NCI-H146 treated with DMSO at 0.1 percent for 48 hours (cell line): ENCODE measurements at regions not wholly inside any gene's neighbourhood (a gene's known extent, or its start where the extent isn't known, plus 50 kb on each side); places are given as distances from the start of the nearest gene placed in this dataset.

Experiments
- DNase-seq: peaks from one replicate; lab custom pipeline; 2025; ENCODE audit not compliant: unreplicated experiment; lab: John Stamatoyannopoulos, UW

DNA sequence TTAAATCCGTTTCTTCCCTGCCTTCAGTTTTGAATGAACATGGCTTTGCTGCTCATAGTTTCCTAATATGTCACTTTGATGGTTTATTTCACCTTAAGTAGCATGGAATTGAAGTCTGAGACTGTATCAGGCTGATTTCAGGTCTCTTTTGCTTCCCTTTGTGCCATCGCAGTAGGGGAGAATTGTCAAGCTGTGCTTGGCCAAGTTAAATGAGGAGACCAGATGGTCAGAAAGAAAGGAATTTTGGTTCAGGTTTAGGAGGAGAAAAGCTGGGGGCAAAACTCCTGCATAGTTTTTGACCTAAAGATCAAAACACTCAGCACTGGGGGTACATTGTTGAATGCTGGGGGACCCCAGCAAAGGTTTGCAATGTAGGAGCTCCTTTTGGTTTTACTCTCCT lies 398.4 kb downstream of the NUAK1 start:
- peak; percentile 22 for DNase-seq

DNA sequence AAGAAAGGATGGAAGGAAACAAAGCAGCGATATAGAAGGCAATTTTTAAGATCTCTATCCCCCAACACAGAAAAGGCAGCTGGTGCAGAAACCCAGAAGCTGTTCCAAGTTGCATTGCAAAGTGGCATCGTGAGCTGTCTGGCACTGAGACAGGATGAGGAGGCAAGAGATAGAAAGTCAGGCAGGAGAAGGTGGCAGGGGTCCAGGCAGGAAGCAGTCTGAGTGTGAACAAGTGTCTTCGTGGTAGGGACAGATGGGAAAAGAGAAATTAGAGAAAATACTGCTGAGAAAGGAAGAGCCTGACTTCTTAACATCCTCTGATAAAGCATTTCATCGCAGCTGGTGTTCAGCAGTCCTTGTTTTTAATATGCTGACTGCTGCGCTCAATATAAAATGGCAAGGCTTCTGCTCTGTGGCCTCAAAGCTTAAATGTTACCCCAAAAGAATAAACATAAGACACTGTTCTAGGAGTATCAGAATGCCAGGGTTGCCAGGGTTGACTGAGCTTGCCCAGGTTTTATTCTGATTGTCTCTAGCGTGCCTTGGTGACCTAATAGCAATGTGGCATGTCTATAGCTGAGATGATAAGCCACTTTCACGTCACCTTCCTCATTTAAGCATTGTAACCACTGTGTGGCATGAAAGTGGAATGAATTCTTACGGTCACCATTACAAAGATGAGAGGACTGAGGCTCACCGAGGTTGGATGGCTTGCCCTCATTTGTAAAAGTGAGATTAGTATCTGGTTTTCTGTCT lies 397.6 kb downstream of the NUAK1 start:
- no peak for DNase-seq

DNA sequence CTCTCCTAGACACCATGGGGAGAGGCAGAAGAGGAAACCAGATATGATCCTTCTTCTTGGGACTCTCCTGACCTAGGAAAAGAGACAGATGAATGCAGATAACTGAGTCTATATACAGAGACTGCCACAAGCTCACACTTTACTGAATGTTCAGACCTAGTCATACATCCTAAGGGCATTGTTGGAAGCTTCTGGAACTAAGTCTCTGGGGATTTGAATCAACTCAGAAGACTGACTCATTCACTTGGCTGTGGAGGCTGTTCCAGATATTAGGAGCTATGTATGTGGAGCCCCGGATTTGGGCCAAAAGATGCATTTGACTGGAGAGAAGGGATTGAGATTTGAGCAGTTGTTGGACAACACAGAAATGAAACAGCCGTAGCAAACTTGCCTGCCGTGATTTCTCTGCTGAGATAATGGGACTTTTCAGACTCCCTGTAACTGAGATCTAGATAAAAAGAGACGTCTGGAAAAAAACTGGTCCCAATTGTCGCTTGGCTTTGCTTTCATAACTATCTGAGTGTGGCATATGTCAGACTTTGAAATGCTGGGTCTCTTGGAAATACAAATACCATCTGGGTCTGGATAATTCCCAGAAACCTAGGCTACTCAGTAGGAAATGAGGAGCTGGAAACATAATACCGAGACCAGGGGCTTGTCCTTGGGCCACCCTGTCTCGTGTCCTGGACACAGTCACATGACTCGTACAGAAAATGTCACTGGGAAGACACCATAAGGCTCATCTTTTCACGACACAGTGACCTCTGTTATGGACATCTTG lies 396.8 kb downstream of the NUAK1 start:
- no peak for DNase-seq

DNA sequence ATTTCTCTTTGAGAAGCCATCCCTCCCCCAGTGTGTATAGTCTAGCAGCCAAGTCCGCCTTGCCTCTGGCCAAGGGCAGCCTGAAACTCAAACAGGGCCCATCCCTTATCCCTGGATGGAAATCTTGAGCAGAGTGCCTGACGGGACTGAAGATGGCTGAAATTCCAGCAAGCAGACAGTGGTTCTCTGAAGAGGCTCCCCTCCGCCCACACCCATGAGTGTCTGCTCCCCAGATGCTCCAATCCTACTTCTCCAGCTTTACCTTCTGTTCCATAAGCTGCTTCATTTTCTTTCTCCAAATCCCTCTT lies 396.2 kb downstream of the NUAK1 start:
- no peak for DNase-seq

DNA sequence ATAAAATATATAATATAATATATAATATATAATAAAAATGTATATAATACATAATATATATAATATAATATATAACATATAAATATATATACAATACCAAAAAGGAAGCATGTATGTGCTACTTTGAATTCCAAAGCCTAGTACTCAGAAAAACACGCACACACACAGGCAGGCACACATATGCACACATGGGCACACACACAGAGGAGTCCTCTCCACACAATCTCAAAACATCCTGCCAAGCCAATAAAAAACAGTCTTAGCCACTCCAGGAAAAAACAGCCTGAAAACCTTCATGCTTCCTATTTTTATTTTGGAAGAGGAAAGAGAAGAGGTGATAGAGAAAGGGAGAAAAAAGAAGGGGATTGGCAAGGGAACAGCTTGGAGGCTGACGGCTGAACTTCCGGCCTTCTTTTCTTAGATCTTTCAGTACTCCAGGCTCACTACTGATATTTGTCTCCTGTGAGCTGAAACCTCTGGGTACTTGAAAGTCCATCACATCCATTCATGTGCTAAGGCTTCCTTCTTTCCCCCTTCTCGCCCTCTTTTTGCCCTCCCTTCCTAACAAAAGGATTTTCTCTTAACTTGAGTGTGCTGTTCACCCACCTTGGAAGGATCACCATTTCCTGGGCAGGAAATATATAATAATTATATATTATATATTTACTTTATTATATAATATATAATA lies 394.2 kb downstream of the NUAK1 start:
- no peak for DNase-seq

DNA sequence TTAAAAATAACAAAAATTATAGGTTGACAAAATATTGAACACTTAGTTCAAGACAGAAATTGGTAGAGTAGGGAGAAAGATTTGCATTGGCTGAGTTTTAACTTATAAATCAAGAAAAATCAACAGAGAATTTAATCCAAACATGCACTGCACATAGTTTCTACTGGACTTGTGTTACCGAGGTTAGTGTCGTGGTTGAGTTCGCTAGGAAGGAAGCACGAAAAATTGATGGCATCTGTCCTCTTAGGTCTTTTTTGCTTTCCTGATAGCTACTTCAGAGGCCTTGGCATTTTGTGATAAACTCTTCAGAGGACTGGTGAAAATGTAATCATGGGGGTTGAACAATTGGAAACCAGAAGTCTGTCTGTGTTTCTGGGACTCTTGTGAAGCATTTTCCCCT lies 392.9 kb downstream of the NUAK1 start:
- DNase-seq = no peak

DNA sequence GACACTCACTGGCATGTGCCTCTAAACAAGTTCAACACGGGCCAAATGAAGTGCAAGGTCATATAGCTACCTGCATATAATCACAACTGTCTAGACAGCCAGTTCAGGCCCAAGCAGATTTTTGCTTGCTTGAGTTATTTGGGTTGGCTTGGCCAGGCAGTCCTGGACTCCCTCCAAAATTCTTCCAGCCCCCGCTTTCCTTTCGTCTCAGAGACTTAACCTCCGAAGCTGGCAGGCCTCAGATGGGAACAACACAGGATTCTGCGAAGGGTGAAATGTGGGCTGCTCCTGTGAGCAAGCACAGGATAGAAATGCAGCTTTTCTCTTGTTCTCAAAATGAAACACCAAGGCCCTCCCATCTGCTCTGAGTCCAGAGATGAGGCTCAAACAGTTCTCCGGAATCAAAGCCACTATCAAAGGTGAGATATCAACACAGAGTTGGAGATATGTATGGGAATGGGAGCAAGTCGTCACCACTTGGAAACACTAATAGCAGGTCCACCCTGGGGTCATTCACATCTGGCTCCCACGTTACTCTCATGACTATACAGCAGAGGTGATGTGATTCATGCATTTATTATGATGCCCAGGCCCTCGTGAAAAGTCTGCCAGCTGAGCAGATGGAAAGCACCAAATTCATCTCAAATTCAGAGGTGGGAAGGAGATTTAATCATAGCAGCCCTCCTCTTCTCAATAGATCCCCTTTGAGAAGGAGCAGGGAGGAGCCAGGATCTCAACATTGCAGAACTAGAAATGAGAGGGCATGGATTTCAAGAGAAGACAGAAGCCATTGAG lies 389.8 kb downstream of the NUAK1 start:
- no peak for DNase-seq

DNA sequence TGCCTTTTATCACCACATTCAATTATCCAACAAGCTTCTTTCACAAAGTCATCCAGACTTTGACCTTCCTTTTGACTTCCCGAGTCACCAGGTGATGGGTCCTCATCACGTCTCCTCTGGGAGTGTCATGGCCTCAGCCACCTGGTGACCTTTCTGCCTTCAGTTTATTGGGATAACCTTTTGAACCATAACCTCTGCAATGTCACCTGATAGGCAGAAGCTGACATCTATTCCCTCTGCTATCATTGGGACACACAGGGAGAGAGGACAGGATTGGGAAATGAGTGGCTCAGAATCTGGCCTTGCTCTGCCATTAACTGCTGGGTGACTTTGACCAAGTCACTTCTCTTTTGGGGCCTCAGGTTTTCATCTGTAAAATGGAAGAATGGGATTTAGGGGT lies 388.7 kb downstream of the NUAK1 start:
- DNase-seq = no peak

DNA sequence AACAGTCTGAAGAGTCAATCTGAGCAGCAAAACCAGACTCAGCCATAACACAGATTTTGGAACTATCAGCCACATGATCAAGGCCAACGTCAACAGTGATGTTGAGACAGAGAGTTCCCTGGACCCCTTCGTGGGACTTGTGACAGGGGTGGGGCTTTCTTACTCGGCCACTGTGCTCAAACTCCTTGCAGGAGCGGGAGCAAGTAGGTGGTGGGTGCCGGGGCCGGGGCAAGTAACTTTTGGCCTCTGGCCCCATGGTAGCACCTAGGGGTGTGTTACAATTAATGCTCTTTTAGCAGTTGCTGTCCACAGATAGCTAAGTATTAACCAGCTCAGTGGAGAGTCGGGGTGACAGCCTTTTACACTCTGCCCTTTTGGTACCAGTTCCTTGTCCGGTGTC lies 384.4 kb downstream of the NUAK1 start:
- DNase-seq = no peak

DNA sequence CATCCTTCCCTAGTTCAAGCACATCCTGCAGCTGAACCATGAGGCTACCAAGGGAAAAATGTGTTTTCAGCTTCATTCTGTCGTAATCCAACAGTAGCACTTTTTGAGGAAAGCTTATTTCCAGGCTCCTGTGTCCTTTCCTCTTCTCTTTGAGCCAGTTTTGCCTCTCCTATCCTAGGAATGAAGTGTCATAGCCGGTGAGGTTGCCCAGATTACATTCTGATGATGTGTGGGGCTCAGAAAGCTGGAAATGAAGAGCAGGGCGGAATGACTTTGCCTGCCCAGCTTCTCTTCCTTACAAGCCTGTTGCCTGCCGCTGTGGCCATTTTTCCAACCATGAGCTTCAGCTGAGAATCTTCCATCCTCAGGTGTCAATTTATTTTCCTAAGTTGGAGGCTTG lies 381.8 kb downstream of the NUAK1 start:
- no peak for DNase-seq

DNA sequence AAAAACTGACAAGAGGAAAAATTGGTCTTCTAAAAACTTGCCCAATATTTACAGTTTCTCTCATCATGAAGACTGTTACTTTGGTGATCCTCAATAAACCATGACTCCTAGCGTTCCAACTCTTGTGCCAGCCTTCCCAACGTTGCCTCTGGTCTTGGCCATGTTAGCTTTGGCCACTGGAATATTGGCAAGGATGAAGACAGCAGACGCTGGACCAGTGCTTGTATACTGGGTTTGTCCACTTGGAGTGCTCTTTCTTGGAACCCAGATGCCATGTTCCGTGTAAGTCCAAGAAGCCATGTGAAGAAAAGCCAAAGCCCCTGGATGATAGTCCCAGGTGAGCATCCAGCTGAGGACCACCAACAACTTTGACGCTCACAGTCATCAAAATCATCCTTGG lies 379.6 kb downstream of the NUAK1 start:
- DNase-seq = no peak

DNA sequence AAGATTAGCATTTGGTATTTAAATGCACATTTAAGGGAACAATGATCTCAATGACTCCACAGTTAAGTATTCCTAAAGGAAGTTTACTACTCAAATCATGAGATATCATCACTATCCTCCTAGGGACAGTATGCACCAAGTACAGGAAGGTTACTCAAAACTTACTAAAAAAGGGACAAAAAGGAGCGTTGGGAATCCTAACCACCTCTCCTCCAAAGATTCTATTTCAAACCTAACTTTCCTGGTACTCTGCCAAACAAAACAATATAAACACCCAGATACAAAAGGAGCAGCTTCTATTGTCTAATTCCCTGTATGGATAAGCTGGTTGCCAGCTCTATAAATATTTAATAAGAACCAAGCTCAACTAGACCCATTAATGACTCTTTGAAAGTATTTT lies 377.7 kb downstream of the NUAK1 start:
- DNase-seq = no peak

DNA sequence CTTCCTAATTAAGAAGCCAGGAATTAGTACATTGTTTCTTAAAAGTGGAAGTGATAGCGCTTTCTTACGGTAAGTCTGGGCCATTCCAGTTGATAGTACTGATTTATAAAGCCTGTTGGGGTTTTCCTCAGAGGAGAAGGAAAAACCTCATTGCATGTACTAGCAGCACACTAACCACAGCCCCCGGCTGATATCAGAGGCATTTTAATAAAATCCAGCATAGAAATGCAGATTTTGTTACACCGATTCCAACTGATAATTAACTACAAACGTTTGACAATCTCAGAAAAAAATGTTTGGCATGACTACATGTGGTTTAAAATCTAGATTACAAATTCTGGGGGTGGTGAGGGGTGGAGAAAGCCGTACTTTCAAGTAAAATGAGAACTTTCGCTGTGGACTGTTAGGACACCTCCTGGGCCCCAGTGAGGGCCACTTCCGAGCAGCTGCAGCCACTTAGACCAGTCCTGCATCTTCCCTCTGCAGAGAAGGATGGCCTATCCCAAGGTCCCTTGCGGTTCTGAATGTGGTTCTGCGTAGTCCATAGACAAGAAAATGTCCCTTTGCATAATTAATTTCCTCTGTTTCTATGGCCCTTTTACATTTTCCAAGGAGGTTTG lies 374.4 kb downstream of the NUAK1 start:
- DNase-seq = no peak

DNA sequence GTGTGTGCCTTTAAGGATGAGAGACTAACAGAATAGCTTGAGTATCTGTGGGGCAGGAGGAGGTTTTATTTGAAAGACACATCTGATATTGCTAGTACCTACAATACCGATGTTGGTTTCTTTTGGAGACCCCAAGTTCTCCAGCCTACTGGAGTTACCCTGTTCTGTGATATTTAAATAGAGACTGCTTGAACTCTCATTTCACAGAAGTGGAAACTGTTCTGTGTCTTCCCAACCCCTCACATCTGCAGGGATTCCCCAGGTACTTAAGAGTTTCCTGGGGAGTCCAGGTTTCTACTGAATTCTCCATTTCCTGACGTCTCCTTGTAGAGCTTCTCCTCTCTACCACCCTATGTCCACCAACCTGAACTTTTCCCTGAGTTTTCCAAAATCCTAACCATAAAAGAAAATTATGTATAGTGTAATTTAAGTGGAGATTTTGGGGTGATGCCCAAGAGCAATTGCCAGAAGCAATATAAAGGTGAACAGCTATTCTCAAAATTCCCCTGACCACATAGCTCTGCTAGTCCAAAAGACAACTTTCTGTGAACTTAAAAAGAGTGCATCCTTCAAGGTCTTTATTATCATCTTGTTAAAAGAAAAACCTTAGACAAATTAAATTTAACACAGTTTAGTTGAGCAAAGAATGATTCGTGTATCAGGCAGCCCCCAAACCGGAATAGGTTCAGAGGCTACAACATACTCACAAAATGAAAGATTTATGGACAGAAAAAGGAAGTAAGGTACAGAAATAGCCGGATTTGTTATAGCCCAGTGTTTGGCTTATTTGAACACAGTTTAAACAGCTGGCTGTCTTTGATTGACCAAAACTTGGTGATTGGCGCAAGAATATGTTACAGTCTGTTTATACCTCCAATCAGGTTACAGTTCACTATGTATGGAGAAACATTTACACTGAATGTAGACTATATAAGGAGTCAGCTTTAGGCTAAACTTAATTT lies 373.4 kb downstream of the NUAK1 start:
- DNase-seq = no peak

DNA sequence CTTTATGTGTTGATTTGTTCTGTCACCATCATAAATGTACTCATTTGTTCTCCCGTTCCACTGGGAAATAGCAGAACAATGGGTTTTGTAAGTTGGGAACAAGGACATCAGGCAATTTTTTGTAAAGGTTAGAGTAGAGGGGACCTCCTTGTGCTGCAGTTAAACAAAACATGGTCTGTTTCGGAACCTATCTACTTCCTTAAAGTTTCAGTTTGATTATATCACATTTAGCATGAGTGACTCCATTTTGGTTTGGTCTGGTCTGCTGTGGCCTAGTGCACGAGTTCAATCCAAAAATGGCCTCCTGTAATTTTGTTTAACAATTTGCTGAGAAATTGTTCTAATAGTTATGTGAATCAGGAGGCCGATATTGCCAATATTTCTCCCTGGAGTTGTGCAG lies 372.7 kb downstream of the NUAK1 start:
- no peak for DNase-seq

DNA sequence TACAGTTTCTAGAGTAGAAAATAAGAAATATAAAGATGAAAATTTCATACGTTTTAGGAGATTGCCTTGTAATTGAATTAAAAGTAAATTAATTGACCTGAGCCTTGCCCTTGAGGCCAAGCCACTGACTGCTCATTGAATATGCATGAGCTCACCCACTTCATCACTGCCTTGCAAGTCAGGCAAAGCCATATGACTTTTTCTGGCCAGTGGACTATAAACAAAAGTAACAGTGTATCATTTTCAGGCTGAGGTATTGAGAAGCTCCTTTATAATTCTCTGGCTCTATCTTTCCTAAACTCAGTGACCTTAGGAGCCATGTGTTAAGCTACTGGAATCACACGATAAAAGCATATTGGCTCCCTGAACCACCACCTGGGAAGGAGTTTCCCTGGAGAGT lies 369.3 kb downstream of the NUAK1 start:
- no peak for DNase-seq

DNA sequence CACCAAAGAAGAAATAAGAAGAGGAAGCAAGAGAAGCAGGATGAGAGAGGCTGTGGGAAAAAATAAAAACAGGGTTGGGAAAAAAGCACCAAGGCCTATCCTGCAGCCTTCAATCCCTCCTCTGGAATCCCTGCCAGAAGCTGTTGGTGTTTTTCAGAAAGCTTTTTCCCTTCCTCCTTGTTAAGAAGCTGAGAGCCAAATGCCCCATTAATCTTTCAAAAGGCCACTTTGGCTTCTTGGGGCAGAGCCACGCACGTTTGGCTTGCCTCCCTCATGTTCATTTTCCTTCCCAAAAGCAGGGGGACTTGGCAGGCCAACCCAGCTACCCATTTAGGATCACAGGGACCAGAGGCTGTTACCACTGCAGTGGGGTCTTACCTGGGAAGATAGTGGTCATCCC lies 365.3 kb downstream of the NUAK1 start:
- DNase-seq = no peak

DNA sequence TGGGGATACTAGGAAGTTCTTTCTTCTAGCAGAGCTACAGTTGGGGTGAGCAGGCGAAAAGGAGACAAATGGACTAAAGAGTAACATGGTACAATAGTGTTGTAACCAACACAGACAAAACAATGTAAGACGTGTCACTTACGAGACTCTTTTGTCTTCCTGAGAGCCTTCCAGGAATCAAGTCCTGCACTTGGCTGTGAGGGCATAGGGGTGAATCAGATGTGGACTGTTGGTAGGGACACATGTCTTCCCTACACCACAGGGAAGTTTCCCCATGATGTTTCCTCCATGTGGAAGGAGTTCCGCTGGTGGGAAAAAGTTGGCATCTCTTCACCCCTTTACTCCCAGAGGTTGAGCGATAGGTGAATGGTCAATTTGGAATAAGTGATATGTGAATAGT lies 364.7 kb downstream of the NUAK1 start:
- DNase-seq = no peak

DNA sequence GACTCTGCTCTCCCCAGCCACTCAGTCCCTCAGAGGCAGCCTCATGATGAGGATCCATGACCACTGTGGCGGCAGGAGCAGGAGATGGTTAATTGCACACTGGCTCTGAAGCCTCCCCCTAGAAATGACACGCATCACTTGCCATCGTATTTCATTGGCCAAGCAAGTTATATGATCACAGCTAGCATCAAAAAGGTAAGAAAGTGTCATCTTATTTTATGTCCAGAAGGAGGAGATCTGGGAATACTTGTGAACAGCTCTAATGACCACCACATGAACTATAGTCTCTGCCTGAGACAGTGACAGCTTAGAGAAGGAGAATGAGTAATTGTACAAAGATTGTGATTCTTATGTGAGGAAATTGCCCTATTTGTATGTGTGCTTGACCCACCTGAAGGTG lies 363.4 kb downstream of the NUAK1 start:
- no peak for DNase-seq
